ENCODE measurements at regions not wholly inside any gene's neighbourhood (a gene's known extent, or its start where the extent isn't known, plus 50 kb on each side); places are given as distances from the start of the nearest gene placed in this dataset.

DNA sequence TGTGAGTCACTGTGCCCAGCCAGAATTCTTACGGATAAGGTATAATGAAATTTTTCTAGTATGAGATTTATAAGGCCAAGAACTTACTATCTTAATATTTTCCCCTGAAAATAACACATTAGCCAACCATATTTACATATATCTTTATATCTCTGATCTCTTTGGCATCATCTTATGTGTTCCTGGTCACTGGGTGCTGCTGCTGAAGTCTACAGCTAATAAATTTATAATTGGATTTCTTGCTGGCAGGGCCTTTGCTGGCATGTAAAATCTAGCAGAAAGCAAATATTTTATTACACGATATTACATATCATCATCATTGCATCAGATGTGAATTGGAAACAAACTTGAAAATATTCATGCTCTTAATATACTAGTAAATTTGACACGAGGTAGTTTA, 590.7 kb downstream of the ANXA1 start:
- TF ChIP-seq, protein P1, sequence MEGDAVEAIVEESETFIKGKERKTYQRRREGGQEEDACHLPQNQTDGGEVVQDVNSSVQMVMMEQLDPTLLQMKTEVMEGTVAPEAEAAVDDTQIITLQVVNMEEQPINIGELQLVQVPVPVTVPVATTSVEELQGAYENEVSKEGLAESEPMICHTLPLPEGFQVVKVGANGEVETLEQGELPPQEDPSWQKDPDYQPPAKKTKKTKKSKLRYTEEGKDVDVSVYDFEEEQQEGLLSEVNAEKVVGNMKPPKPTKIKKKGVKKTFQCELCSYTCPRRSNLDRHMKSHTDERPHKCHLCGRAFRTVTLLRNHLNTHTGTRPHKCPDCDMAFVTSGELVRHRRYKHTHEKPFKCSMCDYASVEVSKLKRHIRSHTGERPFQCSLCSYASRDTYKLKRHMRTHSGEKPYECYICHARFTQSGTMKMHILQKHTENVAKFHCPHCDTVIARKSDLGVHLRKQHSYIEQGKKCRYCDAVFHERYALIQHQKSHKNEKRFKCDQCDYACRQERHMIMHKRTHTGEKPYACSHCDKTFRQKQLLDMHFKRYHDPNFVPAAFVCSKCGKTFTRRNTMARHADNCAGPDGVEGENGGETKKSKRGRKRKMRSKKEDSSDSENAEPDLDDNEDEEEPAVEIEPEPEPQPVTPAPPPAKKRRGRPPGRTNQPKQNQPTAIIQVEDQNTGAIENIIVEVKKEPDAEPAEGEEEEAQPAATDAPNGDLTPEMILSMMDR (IDR thresholded peaks at IDR 0.05; ENCODE audit: borderline replicate concordance, extremely low read depth, low read length, poor library complexity, severe bottlenecking): no peak
- no peak for TF ChIP-seq EZH2 (IDR thresholded peaks at IDR 0.05; ENCODE audit: borderline replicate concordance, low read depth, low read length, severe bottlenecking)
